ENCODE measurements at regions not wholly inside any gene's neighbourhood (a gene's known extent, or its start where the extent isn't known, plus 50 kb on each side); places are given as distances from the start of the nearest gene placed in this dataset.

DNA sequence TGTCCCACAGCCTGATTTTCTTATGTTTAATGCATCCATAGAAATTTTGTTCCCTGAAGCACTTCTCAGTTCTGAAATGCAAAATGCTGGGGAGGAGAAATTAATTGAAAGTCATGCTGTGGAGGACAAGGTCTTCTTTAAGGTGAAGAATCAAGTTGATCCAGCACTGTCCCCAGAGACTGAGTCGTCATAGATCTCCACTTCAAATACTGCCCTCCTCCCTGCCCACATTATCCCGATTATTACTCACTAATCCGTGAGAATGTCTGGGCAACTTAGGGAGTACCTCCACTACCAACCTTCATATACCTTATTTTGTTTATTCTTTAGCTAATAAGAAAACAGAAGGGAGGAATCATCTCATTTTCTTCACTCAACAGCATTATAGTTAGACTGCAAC, 70.0 kb upstream of the FMN2 start:
- TF ChIP-seq, protein P1, sequence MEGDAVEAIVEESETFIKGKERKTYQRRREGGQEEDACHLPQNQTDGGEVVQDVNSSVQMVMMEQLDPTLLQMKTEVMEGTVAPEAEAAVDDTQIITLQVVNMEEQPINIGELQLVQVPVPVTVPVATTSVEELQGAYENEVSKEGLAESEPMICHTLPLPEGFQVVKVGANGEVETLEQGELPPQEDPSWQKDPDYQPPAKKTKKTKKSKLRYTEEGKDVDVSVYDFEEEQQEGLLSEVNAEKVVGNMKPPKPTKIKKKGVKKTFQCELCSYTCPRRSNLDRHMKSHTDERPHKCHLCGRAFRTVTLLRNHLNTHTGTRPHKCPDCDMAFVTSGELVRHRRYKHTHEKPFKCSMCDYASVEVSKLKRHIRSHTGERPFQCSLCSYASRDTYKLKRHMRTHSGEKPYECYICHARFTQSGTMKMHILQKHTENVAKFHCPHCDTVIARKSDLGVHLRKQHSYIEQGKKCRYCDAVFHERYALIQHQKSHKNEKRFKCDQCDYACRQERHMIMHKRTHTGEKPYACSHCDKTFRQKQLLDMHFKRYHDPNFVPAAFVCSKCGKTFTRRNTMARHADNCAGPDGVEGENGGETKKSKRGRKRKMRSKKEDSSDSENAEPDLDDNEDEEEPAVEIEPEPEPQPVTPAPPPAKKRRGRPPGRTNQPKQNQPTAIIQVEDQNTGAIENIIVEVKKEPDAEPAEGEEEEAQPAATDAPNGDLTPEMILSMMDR (IDR thresholded peaks at IDR 0.05): no peak
- TF ChIP-seq POLR2A (IDR thresholded peaks at IDR 0.05): no peak

All from esophagus squamous epithelium (tissue), 4 donors.